B cell (primary cell): ENCODE measurements at regions not wholly inside any gene's neighbourhood (a gene's known extent, or its start where the extent isn't known, plus 50 kb on each side); places are given as distances from the start of the nearest gene placed in this dataset.

ENCODE experiments used
- ATAC-seq: fragments of 200-7000 bp; cut with Tn5 transposase; one replicate; pipeline ENCODE4 v1.10.0; 2021; ENCODE audit warnings: low read depth, mild to moderate bottlenecking, moderate number of reproducible peaks, moderate library complexity
- CTCF ChIA-PET: fragments of 350-600 bp; sonication (Branson Sonifier 250); formaldehyde crosslinking; loops from one replicate; lab custom pipeline; 2021; ENCODE audit warnings: antibody characterized with exemption, inconsistent platforms; lab: Charles Lee
- POLR2A ChIA-PET: fragments of 350-600 bp; sonication (Branson Sonifier 250); formaldehyde crosslinking; loops from one replicate; lab custom pipeline; 2021; ENCODE audit warnings: antibody characterized with exemption; lab: Charles Lee
- DNase-seq: peaks from one replicate; pipeline ENCODE4 v3.0.0; 2013
- H2AFZ ChIP-seq: 2 replicates; pipeline ENCODE4 v1.6.1; 2012; ENCODE audit warnings: mild to moderate bottlenecking, low read depth, low read length; ENCODE audit not compliant: insufficient read depth, poor library complexity, severe bottlenecking
- H3K27ac ChIP-seq, 2 donors: 1 replicate in 1 of 2; 2 replicates in 1 of 2; pipeline ENCODE4 v1.5.1; 2012 to 2013; ENCODE audit warnings: low read length in 2 of 2, mild to moderate bottlenecking in 2 of 2, moderate library complexity in 1 of 2
- H3K27me3 ChIP-seq, 4 experiments: fragments of 200-600 bp in 1 of 4; sonication (generic) in 1 of 4; replicated peaks in 1 of 4; 1 replicate in 2 of 4; 2 replicates in 2 of 4; pipeline versions ENCODE4 v1.6.1 to v1.7.0; 2013 to 2016; ENCODE audit warnings: low read length in 3 of 4, mild to moderate bottlenecking in 2 of 4, mixed read lengths in 1 of 4, moderate library complexity in 1 of 4; ENCODE audit not compliant: insufficient read depth in 4 of 4, control insufficient read depth in 3 of 4; ENCODE audit errors: control extremely low read depth in 1 of 4
- H3K36me3 ChIP-seq, 2 experiments: replicated peaks in 1 of 2; 1 replicate in 1 of 2; 2 replicates in 1 of 2; pipeline versions ENCODE4 v1.6.1 to v1.7.1; 2013; ENCODE audit warnings: low read length in 1 of 2; ENCODE audit not compliant: insufficient read depth in 2 of 2, control insufficient read depth in 1 of 2; ENCODE audit errors: control extremely low read depth in 1 of 2, extremely low read depth in 1 of 2
- H3K4me1 ChIP-seq, 2 donors: fragments of 200-600 bp in 1 of 2; sonication (generic) in 1 of 2; 1 replicate in 1 of 2; 2 replicates in 1 of 2; pipeline versions ENCODE4 v1.5.1 to v1.6.1; 2013 to 2017; ENCODE audit warnings: low read length in 2 of 2; ENCODE audit not compliant: control insufficient read depth in 2 of 2, insufficient read depth in 2 of 2
- H3K4me2 ChIP-seq: replicated peaks from 2 replicates; pipeline ENCODE3; 2012; ENCODE audit warnings: mild to moderate bottlenecking, low read depth, low read length; ENCODE audit not compliant: poor library complexity, severe bottlenecking
- H3K4me3 ChIP-seq, 5 experiments: fragments of 200-600 bp in 1 of 5; sonication (generic) in 1 of 5; 1 replicate in 3 of 5; 2 replicates in 2 of 5; pipeline versions ENCODE4 v1.5.1 to v1.7.0; 2011 to 2016; ENCODE audit warnings: low read length in 4 of 5, mild to moderate bottlenecking in 4 of 5, low read depth in 2 of 5, control low read depth in 1 of 5, moderate library complexity in 1 of 5; ENCODE audit not compliant: insufficient read depth in 1 of 5; ENCODE audit errors: control extremely low read depth in 1 of 5, extremely low read depth in 1 of 5
- H3K79me2 ChIP-seq: fragments of 200-600 bp; sonication (generic); one replicate; pipeline ENCODE4 v1.6.0; 2016; ENCODE audit warnings: low read length; ENCODE audit not compliant: control insufficient read depth, insufficient read depth
- H3K9ac ChIP-seq: fragments of 200-600 bp; sonication (generic); 2 replicates; pipeline ENCODE4 v1.6.1; 2017; ENCODE audit warnings: mild to moderate bottlenecking, low read length, moderate library complexity
- H3K9me3 ChIP-seq, 3 donors: one replicate each; pipeline versions ENCODE4 v1.6.1 to v1.7.1; 2013; ENCODE audit warnings: low read length in 2 of 3; ENCODE audit not compliant: control insufficient read depth in 2 of 3, insufficient read depth in 1 of 3; ENCODE audit errors: control extremely low read depth in 1 of 3
- H4K20me1 ChIP-seq: 2 replicates; pipeline ENCODE4 v1.6.0; 2012; ENCODE audit warnings: mild to moderate bottlenecking, low read length; ENCODE audit not compliant: insufficient read depth, control insufficient read depth, poor library complexity, severe bottlenecking
- H3K27ac Mint-ChIP-seq: one replicate; pipeline ENCODE4 v1.8.0; 2021; ENCODE audit warnings: mixed read lengths
- H3K27me3 Mint-ChIP-seq: one replicate; pipeline ENCODE4 v1.8.0; 2021; ENCODE audit warnings: mixed read lengths
- H3K4me1 Mint-ChIP-seq: one replicate; pipeline ENCODE4 v1.8.0; 2021; ENCODE audit warnings: mixed read lengths
- H3K4me3 Mint-ChIP-seq: one replicate; pipeline ENCODE4 v1.8.0; 2021; ENCODE audit warnings: mixed read lengths
- H3K9me3 Mint-ChIP-seq: one replicate; pipeline ENCODE4 v1.8.0; 2022; ENCODE audit warnings: mixed read lengths; ENCODE audit not compliant: insufficient read depth
- EZH2 ChIP-seq: IDR thresholded peaks from 2 replicates; pipeline ENCODE4 v1.6.1; 2012; ENCODE audit warnings: borderline replicate concordance, low read depth, mild to moderate bottlenecking, moderate library complexity, low read length; ENCODE audit not compliant: insufficient read depth, poor library complexity, severe bottlenecking
- WGBS: methylation state at CpG from one replicate; pipeline ENCODE4 v1.1.5; 2013; ENCODE audit warnings: missing lambda C conversion rate; ENCODE audit not compliant: insufficient coverage; 5-methylcytosine and 5-hydroxymethylcytosine counted together
- intact Hi-C: fragments of 100-400 bp; cut with micrococcal nuclease; formaldehyde crosslinking; loops from one replicate; pipeline ENCODE4 v1.10.0; 2022
- TF ChIP-seq, protein P1 (sequence below): fragments of 200-600 bp; IDR thresholded peaks from one replicate; pipeline ENCODE4 v1.8.0; 2022; ENCODE audit warnings: antibody characterized with exemption, mild to moderate bottlenecking

GRCh38 chr13:60757501-60758215 is 360.6 kb downstream of the TDRD3 start:
- Histone ChIP-seq H3K4me2 (no peak overlapping the region), H3K4me1 (no peaks in the 10 kb centered on the region), H3K27me3 (no peaks in the 10 kb centered on the region), H3K9me3 (no peaks in the 10 kb centered on the region), H3K79me2 (no peaks in the 10 kb centered on the region), H3K4me3 (no peak overlapping the region), H3K27ac (no peak overlapping the region), H3K36me3 (no peaks in the 10 kb centered on the region), H2AFZ (no peak overlapping the region), H4K20me1 (no peaks in the 10 kb centered on the region), H3K9ac (no peak overlapping the region)
- DNase-seq (no peak), ATAC-seq (no peak)
- TF ChIP-seq EZH2, result no peak
- TF ChIP-seq, protein P1, sequence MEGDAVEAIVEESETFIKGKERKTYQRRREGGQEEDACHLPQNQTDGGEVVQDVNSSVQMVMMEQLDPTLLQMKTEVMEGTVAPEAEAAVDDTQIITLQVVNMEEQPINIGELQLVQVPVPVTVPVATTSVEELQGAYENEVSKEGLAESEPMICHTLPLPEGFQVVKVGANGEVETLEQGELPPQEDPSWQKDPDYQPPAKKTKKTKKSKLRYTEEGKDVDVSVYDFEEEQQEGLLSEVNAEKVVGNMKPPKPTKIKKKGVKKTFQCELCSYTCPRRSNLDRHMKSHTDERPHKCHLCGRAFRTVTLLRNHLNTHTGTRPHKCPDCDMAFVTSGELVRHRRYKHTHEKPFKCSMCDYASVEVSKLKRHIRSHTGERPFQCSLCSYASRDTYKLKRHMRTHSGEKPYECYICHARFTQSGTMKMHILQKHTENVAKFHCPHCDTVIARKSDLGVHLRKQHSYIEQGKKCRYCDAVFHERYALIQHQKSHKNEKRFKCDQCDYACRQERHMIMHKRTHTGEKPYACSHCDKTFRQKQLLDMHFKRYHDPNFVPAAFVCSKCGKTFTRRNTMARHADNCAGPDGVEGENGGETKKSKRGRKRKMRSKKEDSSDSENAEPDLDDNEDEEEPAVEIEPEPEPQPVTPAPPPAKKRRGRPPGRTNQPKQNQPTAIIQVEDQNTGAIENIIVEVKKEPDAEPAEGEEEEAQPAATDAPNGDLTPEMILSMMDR, result no peak
- ChIA-PET POLR2A (no interaction called here), CTCF (interaction anchor here (0.6 kb wide), 1 partner anchor 70 kb away, joined by 3 read pairs; no protein-coding TSS in a partner anchor)
- Mint-ChIP-seq H3K4me1 (no peaks in the 10 kb centered on the region), H3K27ac (no peak overlapping the region), H3K4me3 (no peak overlapping the region), H3K9me3 (peaks cover 10% of the 10 kb centered on the region), H3K27me3 (no peaks in the 10 kb centered on the region)
- intact Hi-C loops, result no loop called here
- WGBS, result 80% methylated on average over 6 of the region's 7 CpGs

DNA sequence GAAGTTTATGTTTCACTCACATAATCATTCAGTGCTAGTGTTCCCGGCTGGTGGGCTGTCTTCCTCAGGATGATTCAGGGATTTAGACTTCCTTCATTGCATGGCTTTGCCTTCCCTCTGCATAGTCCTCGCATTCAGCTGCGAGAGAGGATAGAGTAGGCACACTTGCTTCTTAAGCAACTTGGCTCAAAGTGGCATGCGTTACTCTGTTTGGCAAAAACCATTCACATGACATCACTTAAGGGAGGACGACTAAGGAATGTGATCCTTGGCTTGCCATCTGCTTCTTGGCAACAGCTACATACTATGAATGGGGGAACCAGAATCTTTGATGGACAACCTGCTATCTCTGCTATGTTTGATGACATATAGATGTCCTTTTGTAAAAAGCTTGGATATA is 359.3 kb downstream of the TDRD3 start:
- Histone ChIP-seq H3K4me2 (no peak overlapping the region), H3K9me3 (no peaks in the 10 kb centered on the region), H4K20me1 (no peaks in the 10 kb centered on the region), H3K4me1 (no peaks in the 10 kb centered on the region), H2AFZ (no peak overlapping the region), H3K4me3 (no peak overlapping the region), H3K79me2 (no peaks in the 10 kb centered on the region), H3K27me3 (no peaks in the 10 kb centered on the region), H3K27ac (no peak overlapping the region), H3K36me3 (no peaks in the 10 kb centered on the region), H3K9ac (no peak overlapping the region)
- H3K4me3 Mint-ChIP-seq, result no peak overlapping the region
- intact Hi-C loops, result no loop called here
- no peaks in the 10 kb centered on the region for H3K27me3 Mint-ChIP-seq
- TF ChIP-seq, protein P1, result no peak
- TF ChIP-seq EZH2, result no peak
- 80% methylated on average over 5 of the region's 5 CpGs for WGBS
- ATAC-seq (no peak), DNase-seq (no peak)
- CTCF ChIA-PET, result no interaction called here
- H3K9me3 Mint-ChIP-seq, result peaks cover 7% of the 10 kb centered on the region
- POLR2A ChIA-PET, result no interaction called here
- H3K4me1 Mint-ChIP-seq, result no peaks in the 10 kb centered on the region
- no peak overlapping the region for H3K27ac Mint-ChIP-seq
